ENCODE measurements at regions not wholly inside any gene's neighbourhood (a gene's known extent, or its start where the extent isn't known, plus 50 kb on each side); places are given as distances from the start of the nearest gene placed in this dataset.

- TF ChIP-seq CTCF (IDR thresholded peaks at IDR 0.05) = no peak
- no peaks in the 10 kb centered on the region for H3K27me3 ChIP-seq
- no peaks in the 10 kb centered on the region for H3K36me3 ChIP-seq
- no peaks in the 10 kb centered on the region for H3K9me3 ChIP-seq
- no peak for DNase-seq (ENCODE audit: low spot score)
- no peak overlapping the region for H3K4me3 ChIP-seq
- H3K27ac ChIP-seq = no peak overlapping the region
- no peaks in the 10 kb centered on the region for H3K4me1 ChIP-seq
Observed at GRCh38 chr5:2167671-2168070, 284.9 kb upstream of the IRX4 start.

- TF ChIP-seq CTCF (IDR thresholded peaks at IDR 0.05) = no peak
- no peak overlapping the region for H3K27ac ChIP-seq
- H3K36me3 ChIP-seq = no peaks in the 10 kb centered on the region
- H3K27me3 ChIP-seq = no peaks in the 10 kb centered on the region
- H3K4me3 ChIP-seq = no peak overlapping the region
- H3K4me1 ChIP-seq = no peaks in the 10 kb centered on the region
- no peak for DNase-seq (ENCODE audit: low spot score)
- no peaks in the 10 kb centered on the region for H3K9me3 ChIP-seq
Observed at GRCh38 chr5:2166979-2167377, 284.3 kb upstream of the IRX4 start.

GRCh38 chr5:2166306-2166978 is 283.7 kb upstream of the IRX4 start:
- H3K36me3 ChIP-seq = no peaks in the 10 kb centered on the region
- H3K4me1 ChIP-seq = no peaks in the 10 kb centered on the region
- H3K4me3 ChIP-seq = no peak overlapping the region
- TF ChIP-seq CTCF (IDR thresholded peaks at IDR 0.05) = no peak
- no peaks in the 10 kb centered on the region for H3K27me3 ChIP-seq
- no peaks in the 10 kb centered on the region for H3K9me3 ChIP-seq
- no peak overlapping the region for H3K27ac ChIP-seq
- no peak for DNase-seq (ENCODE audit: low spot score)

- TF ChIP-seq CTCF (IDR thresholded peaks at IDR 0.05) = no peak
- DNase-seq (ENCODE audit: low spot score) = no peak
- no peaks in the 10 kb centered on the region for H3K36me3 ChIP-seq
- no peaks in the 10 kb centered on the region for H3K4me1 ChIP-seq
- H3K27me3 ChIP-seq = no peaks in the 10 kb centered on the region
- no peaks in the 10 kb centered on the region for H3K9me3 ChIP-seq
- no peak overlapping the region for H3K27ac ChIP-seq
- H3K4me3 ChIP-seq = no peak overlapping the region
Observed at GRCh38 chr5:2165615-2166305, 283.0 kb upstream of the IRX4 start.

- no peak overlapping the region for H3K27ac ChIP-seq
- no peak for TF ChIP-seq CTCF (IDR thresholded peaks at IDR 0.05)
- no peaks in the 10 kb centered on the region for H3K27me3 ChIP-seq
- no peaks in the 10 kb centered on the region for H3K4me1 ChIP-seq
- H3K9me3 ChIP-seq = no peaks in the 10 kb centered on the region
- H3K4me3 ChIP-seq = no peak overlapping the region
- no peak for DNase-seq (ENCODE audit: low spot score)
- no peaks in the 10 kb centered on the region for H3K36me3 ChIP-seq
Observed at GRCh38 chr5:2165203-2165602, 282.5 kb upstream of the IRX4 start.
